T-helper 2 cell (primary cell): ENCODE measurements at regions not wholly inside any gene's neighbourhood (a gene's known extent, or its start where the extent isn't known, plus 50 kb on each side); places are given as distances from the start of the nearest gene placed in this dataset.

Source experiments
- DNase-seq, 5 experiments: peaks; one replicate each; pipeline versions ENCODE4 v3.0.0 to v3.0.0-alpha.2; 2012 to 2022

- DNase-seq = no peak
These were observed 62.7 kb upstream of the EPS8L3 start for GRCh38 chr1:109826446-109826845.

- no peak for DNase-seq
These were observed 60.8 kb upstream of the EPS8L3 start for GRCh38 chr1:109824349-109825115.

- no peak for DNase-seq
These were observed 60.0 kb upstream of the EPS8L3 start for GRCh38 chr1:109823543-109824348.

GRCh38 chr1:109822749-109823542 lies 59.2 kb upstream of the EPS8L3 start:
- peak in 1 of 5 experiments; percentile 61 for DNase-seq

GRCh38 chr1:109821831-109822745 lies 58.4 kb upstream of the EPS8L3 start:
- DNase-seq = no peak

GRCh38 chr1:109821221-109821669 lies 57.5 kb upstream of the EPS8L3 start:
- peak in 1 of 5 experiments; percentile 32 for DNase-seq

- no peak for DNase-seq
These were observed 56.2 kb upstream of the EPS8L3 start for GRCh38 chr1:109819906-109820305.

- DNase-seq = no peak
These were observed 55.5 kb upstream of the EPS8L3 start for GRCh38 chr1:109818988-109819764.

GRCh38 chr1:109818271-109818987 lies 54.7 kb upstream of the EPS8L3 start:
- no peak for DNase-seq

- no peak for DNase-seq
These were observed 54.2 kb upstream of the EPS8L3 start for GRCh38 chr1:109817881-109818270.

GRCh38 chr1:109816975-109817535 lies 53.3 kb upstream of the EPS8L3 start:
- no peak for DNase-seq

GRCh38 chr1:109816175-109816811 lies 52.6 kb upstream of the EPS8L3 start:
- DNase-seq = no peak

- DNase-seq = no peak
These were observed 52.1 kb upstream of the EPS8L3 start for GRCh38 chr1:109815809-109816174.

GRCh38 chr1:109814993-109815786 lies 51.5 kb upstream of the EPS8L3 start:
- peak in 1 of 5 experiments; percentile 54 for DNase-seq

- DNase-seq = no peak
These were observed 50.5 kb upstream of the EPS8L3 start for GRCh38 chr1:109814223-109814622.
